ENCODE measurements at regions not wholly inside any gene's neighbourhood (a gene's known extent, or its start where the extent isn't known, plus 50 kb on each side); places are given as distances from the start of the nearest gene placed in this dataset.
A peak's percentile ranks its signal among the peaks of the same experiment; 100 is the strongest.

DNA sequence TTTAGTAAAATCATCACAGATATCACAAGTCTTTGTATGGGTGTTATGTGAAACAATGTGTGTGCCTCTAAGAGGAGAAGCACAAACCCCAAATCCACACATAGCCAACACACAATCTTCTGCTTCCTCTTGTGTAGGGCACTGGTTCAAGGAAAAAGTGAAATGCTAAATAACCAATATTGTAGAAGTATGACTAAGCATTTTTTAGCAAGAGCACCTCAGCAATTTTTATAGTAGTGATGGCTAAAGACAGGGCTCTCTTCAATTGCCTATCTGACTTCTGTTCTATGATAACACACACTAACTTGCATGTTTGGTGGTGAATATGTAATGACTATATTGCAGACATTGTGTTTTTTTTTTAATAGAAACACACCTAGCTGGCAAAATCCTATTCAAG is 997.9 kb upstream of the ALCAM start:
- no peak for ATAC-seq
- H3K4me3 ChIP-seq = no peak overlapping the region
- H3K9me3 ChIP-seq = no peaks in the 10 kb centered on the region
- no peak overlapping the region for H3K27ac ChIP-seq
- no peaks in the 10 kb centered on the region for H3K27me3 ChIP-seq
- no peak for DNase-seq
- intact Hi-C loops (cut with DNase I) = no loop called here
- no peaks in the 10 kb centered on the region for H3K4me1 ChIP-seq
- TF ChIP-seq, protein P1, sequence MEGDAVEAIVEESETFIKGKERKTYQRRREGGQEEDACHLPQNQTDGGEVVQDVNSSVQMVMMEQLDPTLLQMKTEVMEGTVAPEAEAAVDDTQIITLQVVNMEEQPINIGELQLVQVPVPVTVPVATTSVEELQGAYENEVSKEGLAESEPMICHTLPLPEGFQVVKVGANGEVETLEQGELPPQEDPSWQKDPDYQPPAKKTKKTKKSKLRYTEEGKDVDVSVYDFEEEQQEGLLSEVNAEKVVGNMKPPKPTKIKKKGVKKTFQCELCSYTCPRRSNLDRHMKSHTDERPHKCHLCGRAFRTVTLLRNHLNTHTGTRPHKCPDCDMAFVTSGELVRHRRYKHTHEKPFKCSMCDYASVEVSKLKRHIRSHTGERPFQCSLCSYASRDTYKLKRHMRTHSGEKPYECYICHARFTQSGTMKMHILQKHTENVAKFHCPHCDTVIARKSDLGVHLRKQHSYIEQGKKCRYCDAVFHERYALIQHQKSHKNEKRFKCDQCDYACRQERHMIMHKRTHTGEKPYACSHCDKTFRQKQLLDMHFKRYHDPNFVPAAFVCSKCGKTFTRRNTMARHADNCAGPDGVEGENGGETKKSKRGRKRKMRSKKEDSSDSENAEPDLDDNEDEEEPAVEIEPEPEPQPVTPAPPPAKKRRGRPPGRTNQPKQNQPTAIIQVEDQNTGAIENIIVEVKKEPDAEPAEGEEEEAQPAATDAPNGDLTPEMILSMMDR (IDR thresholded peaks at IDR 0.05) = no peak
- TF ChIP-seq POLR2A (IDR thresholded peaks at IDR 0.05) = no peak
- H3K36me3 ChIP-seq (replicated peaks in 1 of 2; ENCODE audit: insufficient read depth in 1 of 2, low read depth in 2 of 2) = no peaks in the 10 kb centered on the region

DNA sequence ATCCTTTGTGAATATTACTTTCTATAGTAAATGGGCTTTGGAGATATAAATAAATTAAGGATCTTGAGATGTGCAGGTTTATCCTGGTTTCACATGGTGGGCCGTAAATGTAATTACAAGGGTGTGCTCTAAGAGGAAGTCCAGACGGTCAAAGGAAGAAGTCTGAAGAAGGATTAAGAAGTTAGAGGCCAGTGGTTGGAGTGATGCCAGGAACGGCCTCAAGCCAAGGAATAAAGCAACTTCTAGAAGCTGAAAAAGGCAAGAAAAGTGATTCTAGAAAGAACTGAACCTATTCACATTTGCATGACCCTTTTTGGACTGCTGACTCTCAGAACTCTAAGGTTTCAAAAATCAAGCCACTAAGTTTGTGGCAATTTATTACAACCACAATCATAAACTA is 981.3 kb upstream of the ALCAM start:
- intact Hi-C loops (cut with DNase I) = no loop called here
- no peak overlapping the region for H3K4me3 ChIP-seq
- DNase-seq = peak in 1 of 4 donors; percentile 5
- no peaks in the 10 kb centered on the region for H3K27me3 ChIP-seq
- TF ChIP-seq POLR2A (IDR thresholded peaks at IDR 0.05) = no peak
- TF ChIP-seq, protein P1 (IDR thresholded peaks at IDR 0.05) = no peak
- no peak for ATAC-seq
- WGBS, 2 donors = 41 to 54% methylated on average over 3 of the region's 3 CpGs
- no peaks in the 10 kb centered on the region for H3K9me3 ChIP-seq
- no peaks in the 10 kb centered on the region for H3K36me3 ChIP-seq (replicated peaks in 1 of 2; ENCODE audit: insufficient read depth in 1 of 2, low read depth in 2 of 2)
- no peaks in the 10 kb centered on the region for H3K4me1 ChIP-seq
- no peak overlapping the region for H3K27ac ChIP-seq

DNA sequence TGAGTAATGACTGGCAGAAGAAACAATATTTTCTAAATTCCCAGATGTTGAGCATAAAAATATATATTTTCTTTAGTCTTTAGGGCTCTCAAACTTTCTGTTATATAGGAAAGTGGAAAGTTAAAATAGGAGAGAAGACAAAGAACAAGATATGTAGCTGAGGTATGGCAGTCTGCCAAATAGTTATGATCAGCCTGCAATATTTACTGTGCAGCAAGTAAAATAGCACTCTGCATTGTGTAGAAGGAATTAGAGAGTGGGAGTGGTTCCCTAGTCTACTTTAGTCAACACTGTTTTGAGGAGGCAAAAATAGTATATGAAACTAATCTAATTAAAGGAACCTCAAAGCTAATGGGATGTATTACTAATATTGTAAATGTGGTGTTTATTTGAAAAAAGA is 978.1 kb upstream of the ALCAM start:
- no peaks in the 10 kb centered on the region for H3K27me3 ChIP-seq
- H3K4me3 ChIP-seq = no peak overlapping the region
- no peak for DNase-seq
- no peaks in the 10 kb centered on the region for H3K36me3 ChIP-seq (replicated peaks in 1 of 2; ENCODE audit: insufficient read depth in 1 of 2, low read depth in 2 of 2)
- no peak for TF ChIP-seq POLR2A (IDR thresholded peaks at IDR 0.05)
- TF ChIP-seq, protein P1 (IDR thresholded peaks at IDR 0.05) = no peak
- no peaks in the 10 kb centered on the region for H3K9me3 ChIP-seq
- H3K4me1 ChIP-seq = no peaks in the 10 kb centered on the region
- ATAC-seq = no peak
- intact Hi-C loops (cut with DNase I) = no loop called here
- H3K27ac ChIP-seq = no peak overlapping the region

DNA sequence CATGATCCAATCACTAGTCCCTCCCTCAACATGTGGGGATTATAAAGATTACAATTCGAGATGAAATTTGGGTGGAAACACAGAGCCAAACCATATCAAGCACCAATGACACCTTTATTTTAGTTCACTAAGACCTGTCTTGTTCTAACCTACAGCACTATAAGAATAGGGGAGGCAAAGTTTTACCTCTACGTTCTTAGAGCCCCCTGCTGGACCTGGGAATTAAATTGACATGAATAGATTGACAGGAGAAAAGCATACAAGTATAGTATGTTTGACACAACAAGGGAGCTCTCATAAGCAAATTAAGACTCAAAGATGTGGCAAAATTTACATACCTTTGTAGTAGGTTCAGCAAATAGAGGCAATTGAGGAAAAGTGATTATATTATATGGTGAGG is 974.4 kb upstream of the ALCAM start:
- DNase-seq (no peak), ATAC-seq (no peak)
- Histone ChIP-seq H3K4me1 (no peaks in the 10 kb centered on the region), H3K9me3 (no peaks in the 10 kb centered on the region), H3K27me3 (no peaks in the 10 kb centered on the region), H3K4me3 (no peak overlapping the region), H3K36me3 (replicated peaks in 1 of 2; ENCODE audit: insufficient read depth in 1 of 2, low read depth in 2 of 2) (no peaks in the 10 kb centered on the region), H3K27ac (no peak overlapping the region)
- 29 to 40% methylated on average over 2 of the region's 2 CpGs for WGBS, 2 donors
- no peak for TF ChIP-seq POLR2A (IDR thresholded peaks at IDR 0.05)
- TF ChIP-seq, protein P1 (IDR thresholded peaks at IDR 0.05) = no peak
- intact Hi-C loops (cut with DNase I) = no loop called here

DNA sequence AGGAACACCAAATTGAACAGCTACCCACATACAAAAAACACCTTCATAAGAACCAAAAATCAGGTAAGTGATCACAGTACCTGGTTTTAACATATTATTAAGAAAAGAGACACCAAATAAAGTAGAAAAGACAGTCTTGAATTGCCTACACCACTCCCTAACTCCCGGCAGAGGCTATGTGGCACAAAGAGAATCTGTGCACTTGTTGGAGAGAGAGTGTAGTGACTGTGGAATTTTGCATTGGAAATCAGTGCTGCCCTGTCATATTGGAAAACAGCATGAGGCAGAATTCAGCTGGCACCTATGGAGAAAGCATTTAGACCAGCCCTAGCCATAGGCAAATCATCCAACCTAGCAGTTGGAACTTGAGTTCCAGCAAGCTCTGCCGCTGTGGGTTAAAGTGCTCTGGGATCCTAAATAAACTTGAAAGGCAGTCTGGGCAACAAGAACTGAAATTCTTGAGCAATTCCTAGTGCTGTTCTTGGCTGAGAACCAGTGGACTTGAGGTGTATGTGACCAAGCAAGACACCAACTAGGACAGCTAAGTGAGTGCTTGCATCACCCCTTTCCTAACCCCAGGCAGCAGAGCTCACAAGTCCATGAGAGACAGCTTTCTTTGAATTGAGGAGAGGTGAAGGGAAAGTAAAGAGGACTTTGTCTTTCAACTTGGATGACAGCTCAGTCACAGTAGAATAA is 969.6 kb upstream of the ALCAM start:
- Histone ChIP-seq H3K4me1 (no peaks in the 10 kb centered on the region), H3K27me3 (no peaks in the 10 kb centered on the region), H3K27ac (no peak overlapping the region), H3K4me3 (no peak overlapping the region), H3K9me3 (no peaks in the 10 kb centered on the region), H3K36me3 (replicated peaks in 1 of 2; ENCODE audit: insufficient read depth in 1 of 2, low read depth in 2 of 2) (no peaks in the 10 kb centered on the region)
- TF ChIP-seq, protein P1 (IDR thresholded peaks at IDR 0.05) = no peak
- TF ChIP-seq POLR2A (IDR thresholded peaks at IDR 0.05) = no peak
- intact Hi-C loops (cut with DNase I) = no loop called here
- ATAC-seq = no peak
- DNase-seq = no peak
- 77 to 86% methylated on average over 2 of the region's 2 CpGs for whole genome bisulfite sequencing, 2 donors

All from body of pancreas (tissue), 4 donors.